Brain microvascular endothelial cell (primary cell): ENCODE measurements at regions not wholly inside any gene's neighbourhood (a gene's known extent, or its start where the extent isn't known, plus 50 kb on each side); places are given as distances from the start of the nearest gene placed in this dataset.

ENCODE experiments used
- DNase-seq: peaks from one replicate; pipeline ENCODE4 v3.0.0-alpha.2; 2020
- H3K27ac ChIP-seq: fragments of 250-450 bp; sonication (Bioruptor Pico); 2 replicates; pipeline ENCODE4 v1.5.1; 2020; ENCODE audit warnings: mild to moderate bottlenecking, moderate library complexity
- H3K27me3 ChIP-seq: fragments of 250-450 bp; sonication (Bioruptor Pico); replicated peaks from 2 replicates; pipeline ENCODE4 v1.5.1; 2020; ENCODE audit warnings: mild to moderate bottlenecking
- H3K36me3 ChIP-seq: fragments of 250-450 bp; sonication (Bioruptor Pico); replicated peaks from 2 replicates; pipeline ENCODE4 v1.5.1; 2020; ENCODE audit warnings: mild to moderate bottlenecking
- H3K4me3 ChIP-seq: 2 replicates; pipeline ENCODE4 v1.5.1; 2011; ENCODE audit warnings: low read depth, mild to moderate bottlenecking, control low read depth, low read length, moderate library complexity
- in situ Hi-C: cut with HindIII; loops from 2 replicates; pipeline ENCODE4 v1.10.0; 2017; ENCODE audit warnings: low sequenced_read_pairs, low pct_ligation_motif_present
- TF ChIP-seq, protein P1 (sequence below): IDR thresholded peaks from 2 replicates; pipeline ENCODE4 v1.5.1; 2011; ENCODE audit warnings: low read depth, mild to moderate bottlenecking, moderate library complexity, low read length, control low read depth, inconsistent platforms; ENCODE audit errors: missing control alignments

DNA sequence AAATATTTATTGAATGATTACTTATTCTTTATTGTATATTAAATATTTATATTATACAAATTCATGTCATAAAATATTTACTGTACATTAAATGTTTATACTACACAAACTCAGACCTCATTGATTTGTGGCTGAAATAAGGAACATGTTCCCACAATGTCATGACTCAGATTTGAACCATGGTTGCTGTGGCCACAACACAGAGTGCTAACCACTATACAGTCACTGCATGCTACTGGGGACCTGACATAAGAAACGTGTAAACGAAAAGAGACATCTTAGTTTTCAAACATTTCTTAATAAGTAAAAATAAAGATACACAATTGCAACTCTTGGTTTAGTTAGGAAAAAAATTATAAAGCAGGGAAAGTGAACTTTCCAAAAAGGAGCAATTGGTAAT, 99.1 kb upstream of the AGTR1 start:
- Histone ChIP-seq H3K4me3 (no peak overlapping the region), H3K27ac (no peak overlapping the region), H3K27me3 (no peaks in the 10 kb centered on the region), H3K36me3 (no peaks in the 10 kb centered on the region)
- DNase-seq: peak; percentile 9
- in situ Hi-C loops: no loop called here
- TF ChIP-seq, protein P1, sequence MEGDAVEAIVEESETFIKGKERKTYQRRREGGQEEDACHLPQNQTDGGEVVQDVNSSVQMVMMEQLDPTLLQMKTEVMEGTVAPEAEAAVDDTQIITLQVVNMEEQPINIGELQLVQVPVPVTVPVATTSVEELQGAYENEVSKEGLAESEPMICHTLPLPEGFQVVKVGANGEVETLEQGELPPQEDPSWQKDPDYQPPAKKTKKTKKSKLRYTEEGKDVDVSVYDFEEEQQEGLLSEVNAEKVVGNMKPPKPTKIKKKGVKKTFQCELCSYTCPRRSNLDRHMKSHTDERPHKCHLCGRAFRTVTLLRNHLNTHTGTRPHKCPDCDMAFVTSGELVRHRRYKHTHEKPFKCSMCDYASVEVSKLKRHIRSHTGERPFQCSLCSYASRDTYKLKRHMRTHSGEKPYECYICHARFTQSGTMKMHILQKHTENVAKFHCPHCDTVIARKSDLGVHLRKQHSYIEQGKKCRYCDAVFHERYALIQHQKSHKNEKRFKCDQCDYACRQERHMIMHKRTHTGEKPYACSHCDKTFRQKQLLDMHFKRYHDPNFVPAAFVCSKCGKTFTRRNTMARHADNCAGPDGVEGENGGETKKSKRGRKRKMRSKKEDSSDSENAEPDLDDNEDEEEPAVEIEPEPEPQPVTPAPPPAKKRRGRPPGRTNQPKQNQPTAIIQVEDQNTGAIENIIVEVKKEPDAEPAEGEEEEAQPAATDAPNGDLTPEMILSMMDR: no peak

GRCh38 chr3:148599481-148599880, 98.2 kb upstream of the AGTR1 start:
- Histone ChIP-seq H3K27ac (no peak overlapping the region), H3K4me3 (no peak overlapping the region), H3K36me3 (no peaks in the 10 kb centered on the region), H3K27me3 (no peaks in the 10 kb centered on the region)
- TF ChIP-seq, protein P1: no peak
- DNase-seq: no peak
- in situ Hi-C loops: no loop called here

DNA sequence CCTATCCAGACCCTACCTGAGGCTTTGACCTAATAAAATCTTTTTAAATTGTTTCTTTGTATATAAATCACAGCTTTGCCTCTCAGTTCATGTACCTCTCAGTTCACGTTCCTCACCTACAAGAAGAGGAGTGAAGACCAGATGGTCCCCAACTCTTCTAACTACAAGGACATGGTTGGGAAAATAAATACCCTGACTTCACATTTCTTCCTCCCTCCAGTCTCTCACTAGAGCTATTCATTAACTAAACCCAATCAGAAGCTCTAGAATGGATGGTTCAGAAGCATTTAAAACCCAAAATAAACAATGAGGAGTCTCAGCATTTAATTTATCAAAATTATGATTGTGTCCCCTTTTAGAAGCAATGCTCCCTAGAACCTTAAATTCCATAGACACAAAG, 97.3 kb upstream of the AGTR1 start:
- no peak for DNase-seq
- H3K4me3 ChIP-seq: no peak overlapping the region
- TF ChIP-seq, protein P1: no peak
- no peaks in the 10 kb centered on the region for H3K36me3 ChIP-seq
- in situ Hi-C loops: no loop called here
- H3K27me3 ChIP-seq: no peaks in the 10 kb centered on the region
- H3K27ac ChIP-seq: no peak overlapping the region

GRCh38 chr3:148600902-148601765, 96.6 kb upstream of the AGTR1 start:
- in situ Hi-C loops: no loop called here
- no peaks in the 10 kb centered on the region for H3K36me3 ChIP-seq
- H3K4me3 ChIP-seq: no peak overlapping the region
- TF ChIP-seq, protein P1: no peak
- no peak for DNase-seq
- no peak overlapping the region for H3K27ac ChIP-seq
- H3K27me3 ChIP-seq: no peaks in the 10 kb centered on the region

- H3K27me3 ChIP-seq: no peaks in the 10 kb centered on the region
- DNase-seq: no peak
- H3K4me3 ChIP-seq: no peak overlapping the region
- TF ChIP-seq, protein P1: no peak
- in situ Hi-C loops: no loop called here
- no peaks in the 10 kb centered on the region for H3K36me3 ChIP-seq
- no peak overlapping the region for H3K27ac ChIP-seq
Observed at GRCh38 chr3:148601766-148602685, 95.7 kb upstream of the AGTR1 start.
